ENCODE measurements at regions not wholly inside any gene's neighbourhood (a gene's known extent, or its start where the extent isn't known, plus 50 kb on each side); places are given as distances from the start of the nearest gene placed in this dataset.

GRCh38 chr6:27687154-27688013, 214.5 kb upstream of the ZNF184 start:
- ATAC-seq (replicated peaks in 1 of 4) (peak; percentile 63 to 78 (median 76)), DNase-seq (peak; percentile 47 to 84 (median 65))
- CTCF ChIA-PET, result interaction anchor here (0.6 to 4.5 kb wide), 12 partner anchors 65 to 454 kb away, joined by 3 to 27 read pairs (median 4); partner anchors contain the start of gene ZKSCAN8 (in 1 of the 2)
- peaks cover 24 to 30% (median 27%) of the 10 kb centered on the region in 3 donors for H3K4me1 Mint-ChIP-seq
- H3K27ac ChIP-seq (ENCODE audit: low read length), result peak overlapping the region; percentile 40
- peaks cover 4 to 19% of the 10 kb centered on the region in 2 experiments for H3K4me1 ChIP-seq (ENCODE audit: control insufficient read depth in 1 of 2, extremely low read depth in 1 of 2, insufficient read depth in 2 of 2, low read length in 2 of 2)
- under 1% methylated on average over 35 of the region's 43 CpGs for WGBS (ENCODE audit: insufficient coverage)
- POLR2A ChIA-PET, result interaction anchor here (0.6 to 1.0 kb wide), 9 partner anchors 65 to 1661 kb away, joined by 3 to 5 read pairs (median 3); a partner anchor contains a TSS
- no peaks in the 10 kb centered on the region for H3K36me3 ChIP-seq (ENCODE audit: control insufficient read depth in 2 of 2, extremely low read depth in 1 of 2, insufficient read depth in 1 of 2, low read length in 1 of 2)
- no peaks in the 10 kb centered on the region for H3K36me3 Mint-ChIP-seq
- H3K27me3 Mint-ChIP-seq, result peaks cover 0 to 11% of the 10 kb centered on the region in 2 donors
- H3K27me3 ChIP-seq (replicated peaks in 1 of 2; ENCODE audit: control insufficient read depth in 2 of 2, extremely low read depth in 1 of 2, insufficient read depth in 2 of 2, low read length in 1 of 2), result peaks cover 10 to 18% of the 10 kb centered on the region in 2 experiments
- peak overlapping the region; percentile 85 to 94 (median 85) for H3K4me3 Mint-ChIP-seq
- no peaks in the 10 kb centered on the region for H3K9me3 ChIP-seq
- H3K9me3 Mint-ChIP-seq, result no peaks in the 10 kb centered on the region
- peak overlapping the region; percentile 78 to 79 for H3K4me3 ChIP-seq (ENCODE audit: control insufficient read depth in 1 of 2, extremely low read depth in 1 of 2, low read length in 1 of 2)
- H3K27ac Mint-ChIP-seq, result peak overlapping the region; percentile 86 to 91

DNA sequence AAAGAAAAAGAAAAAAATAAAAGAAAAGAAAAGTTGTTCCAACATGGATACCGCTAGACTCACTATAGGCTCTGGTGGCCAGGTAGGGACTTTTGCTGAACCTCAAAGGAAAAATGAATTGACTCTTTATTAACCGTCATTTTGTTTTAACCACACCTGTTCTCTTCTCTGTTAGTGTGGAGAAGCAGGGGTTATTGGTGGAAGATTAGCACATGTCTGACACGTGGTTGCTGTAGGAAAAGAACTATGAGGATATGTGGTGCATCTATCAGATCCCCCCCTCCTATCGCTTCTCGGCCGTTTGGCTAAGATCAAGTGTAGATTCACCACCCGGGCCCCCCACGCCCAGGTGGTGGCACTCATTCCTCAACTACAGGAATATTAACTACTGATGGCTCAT, 212.4 kb upstream of the ZNF184 start:
- ATAC-seq (replicated peaks in 1 of 4) (no peak), DNase-seq (peak in 1 of 35 experiments; percentile 27)
- CTCF ChIA-PET, result interaction anchor here in 1 of 2 donors (1.7 kb wide), 1 partner anchor 67 kb away, joined by 3 read pairs; no protein-coding TSS in a partner anchor
- no CpG with 5 or more reads among the region's 8 CpGs for WGBS (ENCODE audit: insufficient coverage)
- no peaks in the 10 kb centered on the region for H3K36me3 ChIP-seq (ENCODE audit: control insufficient read depth in 2 of 2, extremely low read depth in 1 of 2, insufficient read depth in 1 of 2, low read length in 1 of 2)
- POLR2A ChIA-PET, result interaction anchor here in 1 of 2 donors (0.5 to 0.7 kb wide), 2 partner anchors 509 to 538 kb away, joined by 3 to 5 read pairs; no protein-coding TSS in a partner anchor
- Mint-ChIP-seq H3K4me1 (peaks cover 27 to 31% (median 30%) of the 10 kb centered on the region in 3 donors), H3K27me3 (peaks cover 19 to 32% of the 10 kb centered on the region in 2 donors), H3K4me3 (peak overlapping the region in 1 of 3 donors; percentile 23), H3K36me3 (no peaks in the 10 kb centered on the region), H3K9me3 (peaks cover 0 to 8% (median 6%) of the 10 kb centered on the region in 3 donors), H3K27ac (no peak overlapping the region)
- H3K9me3 ChIP-seq, result peaks cover 2% of the 10 kb centered on the region
- H3K4me1 ChIP-seq (ENCODE audit: control insufficient read depth in 1 of 2, extremely low read depth in 1 of 2, insufficient read depth in 2 of 2, low read length in 2 of 2), result peaks cover 4 to 26% of the 10 kb centered on the region in 2 experiments
- H3K4me3 ChIP-seq (ENCODE audit: control insufficient read depth in 1 of 2, extremely low read depth in 1 of 2, low read length in 1 of 2), result no peak overlapping the region
- H3K27ac ChIP-seq (ENCODE audit: low read length), result no peak overlapping the region
- peaks cover 20 to 36% of the 10 kb centered on the region in 2 experiments for H3K27me3 ChIP-seq (replicated peaks in 1 of 2; ENCODE audit: control insufficient read depth in 2 of 2, extremely low read depth in 1 of 2, insufficient read depth in 2 of 2, low read length in 1 of 2)

DNA sequence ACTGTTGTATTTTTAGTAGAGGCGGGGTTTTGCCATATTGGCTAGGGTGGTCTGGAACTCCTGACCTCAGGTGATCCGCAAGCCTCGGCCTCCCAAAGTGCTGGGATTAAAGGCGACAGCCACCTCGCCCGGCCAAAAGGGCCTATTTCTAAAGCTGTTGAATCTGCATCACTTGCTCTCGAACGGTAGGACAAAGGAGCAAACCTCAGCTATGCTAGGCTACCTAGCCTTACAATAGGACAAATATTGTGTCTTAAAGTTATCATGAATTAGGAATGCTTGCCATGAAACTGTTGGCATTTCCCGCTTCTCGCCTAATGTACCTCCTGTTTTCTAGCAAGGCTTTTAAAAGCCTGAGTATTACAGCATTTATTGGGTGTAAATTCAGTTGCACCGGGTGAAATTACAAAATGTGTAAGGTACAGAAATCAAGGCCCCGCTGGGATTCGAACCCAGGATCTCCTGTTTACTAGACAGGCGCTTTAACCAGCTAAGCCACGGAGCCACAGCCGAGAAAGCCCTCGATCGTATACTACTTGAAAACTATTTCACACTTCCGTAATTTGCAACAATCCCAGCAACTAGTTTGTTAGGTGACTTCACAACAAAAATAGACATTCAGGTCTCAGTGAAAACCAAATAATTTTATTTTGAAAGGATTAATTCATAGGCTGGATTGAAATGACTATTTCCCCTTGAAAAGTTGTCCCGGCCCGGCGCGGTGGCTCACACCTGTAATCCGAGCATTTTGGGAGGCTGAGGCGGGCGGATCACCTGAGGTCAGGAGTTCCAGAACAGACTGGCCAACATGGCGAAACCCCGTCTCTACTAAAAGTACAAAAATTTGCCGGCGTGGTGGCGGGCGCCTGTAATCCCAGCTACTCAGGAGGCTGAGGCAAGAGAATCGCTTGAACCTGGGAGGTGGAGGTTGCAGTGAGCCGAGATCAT, 211.6 kb upstream of the ZNF184 start:
- Histone ChIP-seq H3K4me3 (ENCODE audit: control insufficient read depth in 1 of 2, extremely low read depth in 1 of 2, low read length in 1 of 2) (no peak overlapping the region), H3K9me3 (peaks cover 2% of the 10 kb centered on the region), H3K4me1 (ENCODE audit: control insufficient read depth in 1 of 2, extremely low read depth in 1 of 2, insufficient read depth in 2 of 2, low read length in 2 of 2) (peaks cover 4 to 33% of the 10 kb centered on the region in 2 experiments), H3K36me3 (ENCODE audit: control insufficient read depth in 2 of 2, extremely low read depth in 1 of 2, insufficient read depth in 1 of 2, low read length in 1 of 2) (no peaks in the 10 kb centered on the region), H3K27me3 (replicated peaks in 1 of 2; ENCODE audit: control insufficient read depth in 2 of 2, extremely low read depth in 1 of 2, insufficient read depth in 2 of 2, low read length in 1 of 2) (peaks cover 20 to 44% of the 10 kb centered on the region in 2 experiments), H3K27ac (ENCODE audit: low read length) (no peak overlapping the region)
- CTCF ChIA-PET, result interaction anchor here in 1 of 2 donors (0.6 kb wide), 1 partner anchor 897 kb away, joined by 3 read pairs; no protein-coding TSS in a partner anchor
- Mint-ChIP-seq H3K27me3 (peaks cover 26 to 39% of the 10 kb centered on the region in 2 donors), H3K4me3 (peak overlapping the region in 1 of 3 donors; percentile 33), H3K9me3 (peaks cover 2 to 11% (median 6%) of the 10 kb centered on the region in 3 donors), H3K27ac (peak overlapping the region in 1 of 2 donors; percentile 61), H3K36me3 (no peaks in the 10 kb centered on the region), H3K4me1 (peaks cover 30 to 38% (median 31%) of the 10 kb centered on the region in 3 donors)
- ATAC-seq (replicated peaks in 1 of 4), result peak in 1 of 4 experiments; percentile 4
- POLR2A ChIA-PET, result interaction anchor here in 1 of 2 donors (0.6 kb wide), 1 partner anchor 1023 kb away, joined by 7 read pairs; no protein-coding TSS in a partner anchor
- 39% methylated on average over 16 of the region's 34 CpGs for WGBS (ENCODE audit: insufficient coverage)
- DNase-seq, result peak in 33 of 35 experiments; percentile 26 to 66 (median 51)

- Histone ChIP-seq H3K27ac (ENCODE audit: low read length) (no peak overlapping the region), H3K9me3 (peaks cover 2% of the 10 kb centered on the region), H3K36me3 (ENCODE audit: control insufficient read depth in 2 of 2, extremely low read depth in 1 of 2, insufficient read depth in 1 of 2, low read length in 1 of 2) (no peaks in the 10 kb centered on the region), H3K27me3 (replicated peaks in 1 of 2; ENCODE audit: control insufficient read depth in 2 of 2, extremely low read depth in 1 of 2, insufficient read depth in 2 of 2, low read length in 1 of 2) (peaks cover 33 to 68% of the 10 kb centered on the region in 2 experiments), H3K4me1 (ENCODE audit: control insufficient read depth in 1 of 2, extremely low read depth in 1 of 2, insufficient read depth in 2 of 2, low read length in 2 of 2) (peaks cover 0 to 24% of the 10 kb centered on the region in 2 experiments), H3K4me3 (ENCODE audit: control insufficient read depth in 1 of 2, extremely low read depth in 1 of 2, low read length in 1 of 2) (no peak overlapping the region)
- 15% methylated on average over 35 of the region's 47 CpGs for WGBS (ENCODE audit: insufficient coverage)
- peaks cover 12 to 18% (median 14%) of the 10 kb centered on the region in 3 donors for H3K4me1 Mint-ChIP-seq
- peak overlapping the region; percentile 3 to 57 for H3K27ac Mint-ChIP-seq
- H3K27me3 Mint-ChIP-seq, result peaks cover 62 to 74% of the 10 kb centered on the region in 2 donors
- H3K9me3 Mint-ChIP-seq, result peaks cover 6 to 13% (median 6%) of the 10 kb centered on the region in 3 donors
- ATAC-seq (replicated peaks in 1 of 4) (no peak), DNase-seq (no peak)
- H3K4me3 Mint-ChIP-seq, result peak overlapping the region in 1 of 3 donors; percentile 14
- ChIA-PET POLR2A (no interaction called here), CTCF (interaction anchor here in 1 of 2 donors (0.8 kb wide), 1 partner anchor 72 kb away, joined by 3 read pairs; no protein-coding TSS in a partner anchor)
- H3K36me3 Mint-ChIP-seq, result no peaks in the 10 kb centered on the region
Observed at GRCh38 chr6:27679964-27680694, 207.2 kb upstream of the ZNF184 start.

- no peak for DNase-seq
- Mint-ChIP-seq H3K27ac (peak overlapping the region; percentile 19 to 68), H3K9me3 (peaks cover 6 to 13% (median 6%) of the 10 kb centered on the region in 3 donors), H3K27me3 (peaks cover 63 to 79% of the 10 kb centered on the region in 2 donors), H3K4me3 (peak overlapping the region in 1 of 3 donors; percentile 14), H3K36me3 (no peaks in the 10 kb centered on the region), H3K4me1 (peaks cover 9 to 18% (median 11%) of the 10 kb centered on the region in 3 donors)
- ATAC-seq (replicated peaks in 1 of 4), result no peak
- CTCF ChIA-PET, result interaction anchor here in 1 of 2 donors (0.8 kb wide), 1 partner anchor 71 kb away, joined by 3 read pairs; no protein-coding TSS in a partner anchor
- POLR2A ChIA-PET, result no interaction called here
- WGBS (ENCODE audit: insufficient coverage), result 18% methylated on average over 19 of the region's 27 CpGs
- peaks cover 2% of the 10 kb centered on the region for H3K9me3 ChIP-seq
- H3K27me3 ChIP-seq (replicated peaks in 1 of 2; ENCODE audit: control insufficient read depth in 2 of 2, extremely low read depth in 1 of 2, insufficient read depth in 2 of 2, low read length in 1 of 2), result peaks cover 33 to 73% of the 10 kb centered on the region in 2 experiments
- peaks cover 0 to 21% of the 10 kb centered on the region in 2 experiments for H3K4me1 ChIP-seq (ENCODE audit: control insufficient read depth in 1 of 2, extremely low read depth in 1 of 2, insufficient read depth in 2 of 2, low read length in 2 of 2)
- H3K4me3 ChIP-seq (ENCODE audit: control insufficient read depth in 1 of 2, extremely low read depth in 1 of 2, low read length in 1 of 2), result no peak overlapping the region
- no peaks in the 10 kb centered on the region for H3K36me3 ChIP-seq (ENCODE audit: control insufficient read depth in 2 of 2, extremely low read depth in 1 of 2, insufficient read depth in 1 of 2, low read length in 1 of 2)
- no peak overlapping the region for H3K27ac ChIP-seq (ENCODE audit: low read length)
Observed at GRCh38 chr6:27679308-27679963, 206.5 kb upstream of the ZNF184 start.
